Fibroblast of lung (primary cell): ENCODE measurements at regions not wholly inside any gene's neighbourhood (a gene's known extent, or its start where the extent isn't known, plus 50 kb on each side); places are given as distances from the start of the nearest gene placed in this dataset.

ENCODE experiments used
- DNase-seq, 2 donors: peaks; one replicate each; pipeline versions ENCODE4 v3.0.0 to v3.0.0-alpha.2; 2010; ENCODE audit warnings: low read depth in 2 of 2
- H2AFZ ChIP-seq: 2 replicates; pipeline ENCODE4 v1.5.1; 2012; ENCODE audit warnings: low read length, control low read depth, inconsistent platforms
- H3K27ac ChIP-seq: 2 replicates; pipeline ENCODE4 v1.5.1; 2011; ENCODE audit warnings: low read length, control low read depth; ENCODE audit not compliant: insufficient read depth
- H3K27me3 ChIP-seq: 2 replicates; pipeline ENCODE4 v1.5.1; 2011; ENCODE audit warnings: mild to moderate bottlenecking, low read length; ENCODE audit not compliant: control insufficient read depth, insufficient read depth
- H3K36me3 ChIP-seq: 2 replicates; pipeline ENCODE4 v1.5.1; 2011; ENCODE audit warnings: low read length; ENCODE audit not compliant: control insufficient read depth, insufficient read depth
- H3K4me1 ChIP-seq: 2 replicates; pipeline ENCODE4 v1.5.1; 2011; ENCODE audit warnings: low read length; ENCODE audit not compliant: control insufficient read depth, insufficient read depth; ENCODE audit errors: extremely low read depth
- H3K4me2 ChIP-seq: 2 replicates; pipeline ENCODE4 v1.5.1; 2011; ENCODE audit warnings: low read length, control low read depth; ENCODE audit not compliant: insufficient read depth; ENCODE audit errors: extremely low read depth
- H3K4me3 ChIP-seq, 4 experiments: fragments of 200-600 bp in 1 of 4; sonication (generic) in 1 of 4; replicated peaks in 1 of 4; 2 replicates each; pipeline ENCODE4 v1.5.1; 2011 to 2016; ENCODE audit warnings: low read length in 4 of 4, low read depth in 3 of 4, mild to moderate bottlenecking in 3 of 4, control low read depth in 2 of 4, inconsistent platforms in 1 of 4, mixed read lengths in 1 of 4; ENCODE audit not compliant: insufficient read depth in 1 of 4; ENCODE audit errors: control extremely low read depth in 1 of 4
- H3K79me2 ChIP-seq: 2 replicates; pipeline ENCODE4 v1.5.1; 2012; ENCODE audit warnings: mild to moderate bottlenecking, low read length, inconsistent platforms; ENCODE audit not compliant: control insufficient read depth, insufficient read depth
- H3K9ac ChIP-seq: 2 replicates; pipeline ENCODE4 v1.5.1; 2011; ENCODE audit warnings: mild to moderate bottlenecking, low read length, control low read depth; ENCODE audit not compliant: insufficient read depth
- H3K9me3 ChIP-seq: 2 replicates; pipeline ENCODE4 v1.5.1; 2012; ENCODE audit warnings: low read depth, low read length; ENCODE audit not compliant: control insufficient read depth, insufficient read depth
- H4K20me1 ChIP-seq: 2 replicates; pipeline ENCODE4 v1.5.1; 2011; ENCODE audit warnings: low read length; ENCODE audit not compliant: control insufficient read depth, insufficient read depth; ENCODE audit errors: extremely low read depth
- CTCF ChIP-seq, 2 donors: IDR thresholded peaks in 1 of 2; conservative IDR thresholded peaks in 1 of 2; 1 replicate in 1 of 2; 2 replicates in 1 of 2; pipeline ENCODE4 v1.5.1; 2011 to 2012; ENCODE audit warnings: low read length in 2 of 2, control low read depth in 1 of 2, inconsistent platforms in 1 of 2, low read depth in 1 of 2, mild to moderate bottlenecking in 1 of 2
- EZH2 ChIP-seq: IDR thresholded peaks from 2 replicates; pipeline ENCODE4 v1.5.1; 2012; ENCODE audit warnings: low read length, control low read depth, mild to moderate bottlenecking; ENCODE audit errors: missing control alignments

GRCh38 chr12:124663206-124663605 is 95.8 kb upstream of the NCOR2 start:
- Histone ChIP-seq H2AFZ (no peak overlapping the region), H3K4me1 (peaks cover 2% of the 10 kb centered on the region), H3K27ac (no peak overlapping the region), H3K36me3 (no peaks in the 10 kb centered on the region), H3K4me3 (no peak overlapping the region), H3K9me3 (no peaks in the 10 kb centered on the region), H3K9ac (no peak overlapping the region), H4K20me1 (no peaks in the 10 kb centered on the region), H3K79me2 (no peaks in the 10 kb centered on the region), H3K4me2 (no peak overlapping the region), H3K27me3 (no peaks in the 10 kb centered on the region)
- no peak for DNase-seq
- TF ChIP-seq EZH2 (no peak), CTCF (conservative IDR thresholded peaks at IDR 0.05 in 1 of 2, IDR thresholded peaks at IDR 0.05 in 1 of 2; ENCODE audit: low read depth in 1 of 2, low read length in 2 of 2) (no peak)

- Histone ChIP-seq H3K27me3 (no peaks in the 10 kb centered on the region), H3K36me3 (no peaks in the 10 kb centered on the region), H3K4me1 (peaks cover 8% of the 10 kb centered on the region), H2AFZ (no peak overlapping the region), H4K20me1 (no peaks in the 10 kb centered on the region), H3K9ac (no peak overlapping the region), H3K4me3 (no peak overlapping the region), H3K79me2 (no peaks in the 10 kb centered on the region), H3K27ac (no peak overlapping the region), H3K4me2 (no peak overlapping the region), H3K9me3 (no peaks in the 10 kb centered on the region)
- TF ChIP-seq CTCF (conservative IDR thresholded peaks at IDR 0.05 in 1 of 2, IDR thresholded peaks at IDR 0.05 in 1 of 2; ENCODE audit: low read depth in 1 of 2, low read length in 2 of 2) (peak in 1 of 2 donors; percentile 4), EZH2 (no peak)
- no peak for DNase-seq
These were observed 93.9 kb upstream of the NCOR2 start for GRCh38 chr12:124661341-124661740.

DNA sequence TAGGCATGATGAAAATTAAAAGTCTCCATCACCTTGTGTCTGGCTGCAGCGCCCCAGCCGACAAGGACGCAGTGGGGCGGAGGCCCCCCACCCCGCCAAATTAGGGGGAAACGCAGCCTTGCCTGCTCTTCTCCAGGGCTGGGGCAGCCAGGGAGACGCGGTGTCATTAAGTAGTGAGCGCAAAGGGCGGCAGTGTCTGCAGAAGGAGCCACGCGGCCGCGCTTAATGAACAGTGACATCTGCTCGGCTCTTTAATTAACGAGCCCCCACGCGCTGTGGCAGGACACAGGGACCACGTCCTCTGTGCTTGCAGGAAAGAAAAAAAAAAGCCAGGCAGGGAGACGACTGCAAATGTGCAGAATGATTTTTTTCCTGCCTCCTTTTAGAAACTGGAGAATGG is 93.4 kb upstream of the NCOR2 start:
- H3K27ac ChIP-seq: no peak overlapping the region
- H3K9ac ChIP-seq: no peak overlapping the region
- no peaks in the 10 kb centered on the region for H3K27me3 ChIP-seq
- TF ChIP-seq EZH2 (no peak), CTCF (conservative IDR thresholded peaks at IDR 0.05 in 1 of 2, IDR thresholded peaks at IDR 0.05 in 1 of 2; ENCODE audit: low read depth in 1 of 2, low read length in 2 of 2) (no peak)
- H3K4me1 ChIP-seq: peaks cover 13% of the 10 kb centered on the region
- H4K20me1 ChIP-seq: no peaks in the 10 kb centered on the region
- no peak overlapping the region for H3K4me3 ChIP-seq
- H3K36me3 ChIP-seq: no peaks in the 10 kb centered on the region
- H3K79me2 ChIP-seq: no peaks in the 10 kb centered on the region
- H3K4me2 ChIP-seq: no peak overlapping the region
- DNase-seq: no peak
- no peaks in the 10 kb centered on the region for H3K9me3 ChIP-seq
- no peak overlapping the region for H2AFZ ChIP-seq
